Transverse colon (tissue), 4 donors: ENCODE measurements at regions not wholly inside any gene's neighbourhood (a gene's known extent, or its start where the extent isn't known, plus 50 kb on each side); places are given as distances from the start of the nearest gene placed in this dataset.

Experiments used
- DNase-seq: peaks from one replicate; pipeline ENCODE4 v3.0.0-alpha.2; 2019
- H3K27ac ChIP-seq, 4 donors: fragments of 200-600 bp; sonication (generic); 2 replicates each; pipeline ENCODE4 v1.5.1; 2016 to 2018; ENCODE audit warnings: inconsistent platforms in 4 of 4
- H3K27me3 ChIP-seq: fragments of 200-600 bp; sonication (generic); 2 replicates; pipeline ENCODE4 v1.5.1; 2017; ENCODE audit warnings: inconsistent platforms
- H3K36me3 ChIP-seq, 4 donors: fragments of 200-600 bp; sonication (generic); 2 replicates each; pipeline ENCODE4 v1.5.1; 2017 to 2019; ENCODE audit warnings: inconsistent platforms in 4 of 4
- H3K4me1 ChIP-seq, 4 donors: fragments of 200-600 bp; sonication (generic); 2 replicates each; pipeline ENCODE4 v1.5.1; 2017 to 2020; ENCODE audit warnings: inconsistent platforms in 4 of 4
- H3K4me3 ChIP-seq, 4 donors: fragments of 200-600 bp; sonication (generic); 1 replicate in 1 of 4; 2 replicates in 3 of 4; pipeline versions ENCODE4 v1.5.1 to v1.6.1; 2017 to 2019; ENCODE audit warnings: inconsistent platforms in 4 of 4
- H3K9me3 ChIP-seq, 2 donors: fragments of 200-600 bp; sonication (generic); 2 replicates each; pipeline ENCODE4 v1.5.1; 2017 to 2019; ENCODE audit warnings: inconsistent platforms in 2 of 2
- EP300 ChIP-seq: sonication (generic); formaldehyde crosslinking; IDR thresholded peaks from one replicate; pipeline ENCODE4 v1.6.1; 2017; ENCODE audit warnings: antibody characterized with exemption, low read depth
- POLR2A ChIP-seq: fragments of 450-650 bp; IDR thresholded peaks from one replicate; pipeline ENCODE4 v1.6.1; 2016; ENCODE audit warnings: antibody characterized with exemption, mild to moderate bottlenecking, moderate library complexity
- POLR2AphosphoS5 ChIP-seq, 3 donors: sonication (generic); formaldehyde crosslinking; IDR thresholded peaks; one replicate each; pipeline ENCODE4 v1.6.1; 2016; ENCODE audit warnings: antibody characterized with exemption in 3 of 3
- WGBS, 2 donors: methylation state at CpG; one replicate each; pipeline ENCODE4 v1.1.5; 2018; ENCODE audit warnings: low coverage in 1 of 2; 5-methylcytosine and 5-hydroxymethylcytosine counted together
- in situ Hi-C, 4 donors: fragments of 200-750 bp; cut with MboI; loops; one replicate each; pipeline versions ENCODE4 v1.15.0 to v1.15.1; 2017; ENCODE audit warnings: low sequenced_read_pairs in 3 of 4, low pct_ligation_motif_present in 1 of 4, low pct_unique_long_range_greater_than_20kb in 1 of 4
- intact Hi-C: fragments of 100-400 bp; cut with DNase I; formaldehyde crosslinking; loops from one replicate; pipeline ENCODE4 v1.15.1; 2023; ENCODE audit warnings: low total_unique reads
- TF ChIP-seq, protein P1 (sequence below), 5 experiments: fragments of 200-600 bp in 3 of 5; fragments of 450-650 bp in 2 of 5; sonication (generic) in 3 of 5; IDR thresholded peaks; 1 replicate in 2 of 5; 2 replicates in 3 of 5; pipeline ENCODE4 v1.5.1; 2016 to 2017; ENCODE audit warnings: antibody characterized with exemption in 5 of 5, inconsistent platforms in 3 of 5, mild to moderate bottlenecking in 2 of 5, moderate library complexity in 1 of 5

DNA sequence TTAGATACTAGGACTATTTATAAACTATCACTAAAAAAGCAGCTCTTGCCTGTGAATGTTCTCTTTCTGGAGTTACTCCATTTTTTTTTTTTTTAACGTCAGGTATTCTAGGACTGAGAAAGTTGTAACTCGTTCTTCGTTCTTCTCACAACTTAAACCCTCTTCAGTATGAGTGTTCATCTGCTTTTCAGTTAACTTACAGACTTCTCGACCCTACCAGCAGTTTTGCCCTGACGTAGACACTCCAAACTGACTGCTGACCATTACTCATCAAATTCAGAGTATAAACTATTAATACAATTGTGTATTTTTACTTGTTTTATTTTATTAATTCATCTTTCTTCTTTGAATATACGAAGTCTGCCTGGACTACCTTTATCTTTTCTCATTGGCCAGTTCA lies 353.1 kb downstream of the GPR37 start:
- 32 to 38% methylated on average over 4 to 6 of the region's 6 CpGs for WGBS, 2 donors

DNA sequence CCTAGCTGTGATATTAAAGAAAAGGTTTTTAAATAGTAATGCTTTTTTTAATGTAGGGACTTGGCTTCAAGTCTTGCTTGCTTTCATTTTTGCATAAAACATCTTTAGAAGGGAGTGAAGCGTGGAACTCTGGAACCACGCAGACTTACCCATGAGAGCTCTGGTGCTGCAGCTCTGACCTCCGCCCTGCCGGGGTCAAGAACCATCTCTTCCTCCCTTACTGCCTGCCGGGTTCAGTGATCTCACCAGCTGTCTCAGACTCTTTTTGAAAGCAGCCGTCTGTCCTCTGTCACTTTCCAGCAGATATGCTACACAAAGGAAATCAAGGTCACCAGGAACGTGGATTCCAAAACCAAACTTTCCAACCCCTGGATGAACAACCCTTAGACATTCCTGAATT lies 353.8 kb downstream of the GPR37 start:
- Histone ChIP-seq H3K27me3 (no peaks in the 10 kb centered on the region), H3K4me3 (no peak overlapping the region), H3K36me3 (no peaks in the 10 kb centered on the region), H3K27ac (no peak overlapping the region), H3K9me3 (no peaks in the 10 kb centered on the region), H3K4me1 (no peaks in the 10 kb centered on the region)
- WGBS, 2 donors = 0 to 44% methylated on average over 1 to 7 of the region's 7 CpGs
- in situ Hi-C loops = no loop called here
- peak; percentile 8 for DNase-seq
- intact Hi-C loops = no loop called here
- TF ChIP-seq, protein P1, sequence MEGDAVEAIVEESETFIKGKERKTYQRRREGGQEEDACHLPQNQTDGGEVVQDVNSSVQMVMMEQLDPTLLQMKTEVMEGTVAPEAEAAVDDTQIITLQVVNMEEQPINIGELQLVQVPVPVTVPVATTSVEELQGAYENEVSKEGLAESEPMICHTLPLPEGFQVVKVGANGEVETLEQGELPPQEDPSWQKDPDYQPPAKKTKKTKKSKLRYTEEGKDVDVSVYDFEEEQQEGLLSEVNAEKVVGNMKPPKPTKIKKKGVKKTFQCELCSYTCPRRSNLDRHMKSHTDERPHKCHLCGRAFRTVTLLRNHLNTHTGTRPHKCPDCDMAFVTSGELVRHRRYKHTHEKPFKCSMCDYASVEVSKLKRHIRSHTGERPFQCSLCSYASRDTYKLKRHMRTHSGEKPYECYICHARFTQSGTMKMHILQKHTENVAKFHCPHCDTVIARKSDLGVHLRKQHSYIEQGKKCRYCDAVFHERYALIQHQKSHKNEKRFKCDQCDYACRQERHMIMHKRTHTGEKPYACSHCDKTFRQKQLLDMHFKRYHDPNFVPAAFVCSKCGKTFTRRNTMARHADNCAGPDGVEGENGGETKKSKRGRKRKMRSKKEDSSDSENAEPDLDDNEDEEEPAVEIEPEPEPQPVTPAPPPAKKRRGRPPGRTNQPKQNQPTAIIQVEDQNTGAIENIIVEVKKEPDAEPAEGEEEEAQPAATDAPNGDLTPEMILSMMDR (IDR thresholded peaks at IDR 0.05) = no peak
- TF ChIP-seq EP300 (no peak), POLR2A (no peak), POLR2AphosphoS5 (IDR thresholded peaks at IDR 0.05) (no peak)

More for the DNA sequence above, 353.1 kb downstream of the GPR37 start:
- Histone ChIP-seq H3K4me3 (no peak overlapping the region), H3K36me3 (no peaks in the 10 kb centered on the region), H3K27me3 (no peaks in the 10 kb centered on the region), H3K27ac (no peak overlapping the region), H3K9me3 (no peaks in the 10 kb centered on the region), H3K4me1 (no peaks in the 10 kb centered on the region)
- in situ Hi-C loops (no loop called here), intact Hi-C loops (no loop called here)
- TF ChIP-seq POLR2AphosphoS5 (IDR thresholded peaks at IDR 0.05) = no peak
- TF ChIP-seq, protein P1 (IDR thresholded peaks at IDR 0.05) = no peak
- TF ChIP-seq EP300 = no peak
- no peak for TF ChIP-seq POLR2A
- no peak for DNase-seq

DNA sequence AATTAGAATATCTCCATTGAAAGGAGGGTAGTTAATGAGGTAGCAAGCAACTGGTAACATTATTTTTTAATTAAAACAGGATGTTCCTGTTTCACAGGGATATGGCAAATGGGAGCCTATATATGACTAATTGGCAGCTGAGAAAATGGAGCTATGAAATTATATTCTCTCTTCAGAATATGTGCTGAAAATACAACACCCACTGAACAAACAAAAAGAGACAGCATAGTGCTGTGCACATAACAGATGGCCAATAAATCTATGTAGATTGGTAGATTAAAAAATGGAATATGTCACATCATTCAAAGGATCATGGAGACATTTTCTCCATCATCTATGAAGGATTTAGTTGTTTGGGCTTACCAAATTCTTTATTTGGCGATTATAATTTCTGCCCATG lies 362.0 kb downstream of the GPR37 start:
- H3K27me3 ChIP-seq = no peaks in the 10 kb centered on the region
- no peak overlapping the region for H3K27ac ChIP-seq
- no peaks in the 10 kb centered on the region for H3K9me3 ChIP-seq
- H3K4me3 ChIP-seq = no peak overlapping the region
- TF ChIP-seq, protein P1 (IDR thresholded peaks at IDR 0.05) = no peak
- TF ChIP-seq EP300 (no peak), POLR2A (no peak), POLR2AphosphoS5 (IDR thresholded peaks at IDR 0.05) (no peak)
- H3K36me3 ChIP-seq = no peaks in the 10 kb centered on the region
- intact Hi-C loops (no loop called here), in situ Hi-C loops (no loop called here)
- WGBS, 2 donors = 61 to 75% methylated on average over 1 of the region's 1 CpG
- DNase-seq = no peak
- no peaks in the 10 kb centered on the region for H3K4me1 ChIP-seq

DNA sequence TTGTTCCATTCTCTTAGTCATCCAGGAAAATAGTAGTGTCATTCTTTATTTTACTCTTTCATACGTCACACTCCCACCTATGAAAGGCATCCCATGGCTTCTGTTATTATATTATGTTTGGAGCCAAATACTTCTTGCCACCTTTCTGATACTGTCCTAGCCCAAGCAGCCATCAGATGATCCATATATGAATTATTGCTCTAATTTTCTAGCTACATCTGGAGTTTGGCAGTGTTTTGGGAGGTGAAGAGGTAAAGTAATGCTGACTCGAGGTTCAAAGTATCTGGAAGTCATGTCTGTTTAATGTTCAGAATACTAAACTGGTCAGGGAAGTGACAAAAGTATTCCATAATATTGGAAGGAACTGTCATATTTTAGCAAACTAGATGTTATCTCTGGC lies 362.5 kb downstream of the GPR37 start:
- Histone ChIP-seq H3K4me1 (no peaks in the 10 kb centered on the region), H3K27me3 (no peaks in the 10 kb centered on the region), H3K4me3 (no peak overlapping the region), H3K27ac (no peak overlapping the region), H3K9me3 (no peaks in the 10 kb centered on the region), H3K36me3 (no peaks in the 10 kb centered on the region)
- 63 to 64% methylated on average over 2 of the region's 2 CpGs for WGBS, 2 donors
- in situ Hi-C loops (no loop called here), intact Hi-C loops (no loop called here)
- TF ChIP-seq, protein P1 (IDR thresholded peaks at IDR 0.05) = no peak
- no peak for TF ChIP-seq EP300
- TF ChIP-seq POLR2A = no peak
- no peak for TF ChIP-seq POLR2AphosphoS5 (IDR thresholded peaks at IDR 0.05)
- no peak for DNase-seq
